ENCODE measurements at regions not wholly inside any gene's neighbourhood (a gene's known extent, or its start where the extent isn't known, plus 50 kb on each side); places are given as distances from the start of the nearest gene placed in this dataset.

GRCh38 chr9:92183449-92183848, 68.2 kb upstream of the SPTLC1 start:
- no peak overlapping the region for H2BK15ac ChIP-seq (ENCODE audit: low read length)
- H3K79me2 ChIP-seq (ENCODE audit: control insufficient read depth in 1 of 2, insufficient read depth in 2 of 2, low read length in 2 of 2) = no peaks in the 10 kb centered on the region
- no peak overlapping the region for H4K5ac ChIP-seq (ENCODE audit: insufficient read length, low read depth, low read length)
- no peak overlapping the region for H3K18ac ChIP-seq (ENCODE audit: extremely low read depth, low read length)
- no peak overlapping the region for H2AFZ ChIP-seq (ENCODE audit: low read length)
- no peak overlapping the region for H3K14ac ChIP-seq (ENCODE audit: insufficient read length)
- no peak overlapping the region for H3K56ac ChIP-seq (replicated peaks; ENCODE audit: insufficient read length, low read depth, low read length)
- H3K9me3 ChIP-seq (ENCODE audit: insufficient read depth in 2 of 2, low read depth in 1 of 2, low read length in 1 of 2) = peaks cover 4 to 7% of the 10 kb centered on the region in 2 experiments; a peak in 1 of 4 replicates
- no peaks in the 10 kb centered on the region for H4K20me1 ChIP-seq (replicated peaks in 1 of 2; ENCODE audit: control insufficient read depth in 1 of 2, insufficient read depth in 2 of 2, low read length in 2 of 2)
- H2BK20ac ChIP-seq (ENCODE audit: low read length) = no peak overlapping the region
- WGBS, 2 experiments (ENCODE audit: extremely low coverage in 1 of 2, insufficient coverage in 1 of 2, insufficient read length in 1 of 2, insufficient replicate concordance in 2 of 2, low coverage in 1 of 2, low lambda C conversion rate in 2 of 2, missing lambda C conversion rate in 1 of 2) = 89% methylated on average over 5 of the region's 5 CpGs; no CpG with 5 or more reads in 1 of the 2 experiments
- DNase-seq (ENCODE audit: low read depth in 1 of 2, low spot score in 2 of 2) = no peak
- no peak overlapping the region for H3K4me3 ChIP-seq (ENCODE audit: extremely low read depth in 1 of 4, insufficient read depth in 2 of 4, low read depth in 3 of 4, low read length in 4 of 4)
- no peak overlapping the region for H3K23ac ChIP-seq (ENCODE audit: insufficient read length)
- TF ChIP-seq CBX5 (IDR thresholded peaks at IDR 0.05; ENCODE audit: low read depth, low read length) (no peak), NRF1 (IDR thresholded peaks at IDR 0.05; ENCODE audit: low read depth, low read length) (no peak), CHD2 (IDR thresholded peaks at IDR 0.05; ENCODE audit: low read length) (no peak), TCF12 (IDR thresholded peaks at IDR 0.05; ENCODE audit: low read depth, low read length) (no peak), RXRA (IDR thresholded peaks at IDR 0.05; ENCODE audit: insufficient read depth, low read depth, low read length) (no peak), KDM1A (IDR thresholded peaks at IDR 0.05; ENCODE audit: borderline replicate concordance, low read length) (no peak), SRF (IDR thresholded peaks at IDR 0.05; ENCODE audit: low read depth, low read length) (peak; percentile 71), POU5F1 (IDR thresholded peaks at IDR 0.05; ENCODE audit: low read depth, low read length) (no peak)
- H3K23me2 ChIP-seq (ENCODE audit: low read depth, low read length) = peaks cover 7% of the 10 kb centered on the region; the same call in 1 of the 2 replicates
- no peak overlapping the region for H4K91ac ChIP-seq (replicated peaks; ENCODE audit: insufficient read length, low read length)
- FAIRE-seq = no peak
- no peak overlapping the region for H3K4ac ChIP-seq (replicated peaks; ENCODE audit: insufficient read length, low read depth, low read length)
- no peak overlapping the region for H2BK120ac ChIP-seq (replicated peaks; ENCODE audit: low read depth, low read length)
- no peak overlapping the region for H2BK12ac ChIP-seq (ENCODE audit: low read depth, low read length)
- H3K27me3 ChIP-seq (replicated peaks in 1 of 4; ENCODE audit: control insufficient read depth in 3 of 4, extremely low read depth in 1 of 4, insufficient read depth in 3 of 4, low read length in 3 of 4) = peaks cover 0 to 1% (median 0%) of the 10 kb centered on the region in 4 experiments; a peak in 1 of 7 replicates
- H3K27ac ChIP-seq (ENCODE audit: low read depth, low read length) = no peak overlapping the region
- H3K4me2 ChIP-seq (ENCODE audit: insufficient read depth in 1 of 2, low read depth in 2 of 2, low read length in 2 of 2) = no peak overlapping the region
- ChIA-PET CTCF (ENCODE audit: partially characterized antibody) (interaction anchor here (0.5 to 2.3 kb wide), 3 partner anchors 8 to 45 kb away, joined by 4 to 8 read pairs (median 4); no protein-coding TSS in a partner anchor), POLR2A (ENCODE audit: partially characterized antibody) (no interaction called here)
- H2BK5ac ChIP-seq (ENCODE audit: low read depth, low read length) = no peak overlapping the region
- H3K4me1 ChIP-seq (replicated peaks in 1 of 4; ENCODE audit: control insufficient read depth in 3 of 4, insufficient read depth in 4 of 4, low read length in 3 of 4) = peaks cover 0 to 4% (median 0%) of the 10 kb centered on the region in 4 experiments; a peak in 1 of 7 replicates
- no peak overlapping the region for H3K9ac ChIP-seq (replicated peaks in 1 of 4; ENCODE audit: extremely low read depth in 1 of 4, low read depth in 3 of 4, low read length in 3 of 4)
- no peak overlapping the region for H4K8ac ChIP-seq (ENCODE audit: extremely low read depth, insufficient read depth, low read length)
- no peaks in the 10 kb centered on the region for H3K36me3 ChIP-seq (ENCODE audit: control insufficient read depth in 2 of 4, insufficient read depth in 4 of 4, low read length in 3 of 4)
- no peak overlapping the region for H2AK5ac ChIP-seq (ENCODE audit: low read depth, low read length)
- H3K79me1 ChIP-seq (ENCODE audit: low read depth, low read length) = no peaks in the 10 kb centered on the region; the same call in 1 of the 2 replicates

All from H1 (cell line).